Parathyroid adenoma (tissue), 2 donors: ENCODE measurements at regions not wholly inside any gene's neighbourhood (a gene's known extent, or its start where the extent isn't known, plus 50 kb on each side); places are given as distances from the start of the nearest gene placed in this dataset.
A peak's percentile ranks its signal among the peaks of the same experiment; 100 is the strongest.

Source experiments
- H2AFZ ChIP-seq: fragments of 300-600 bp; sonication (generic); one replicate; pipeline ENCODE4 v1.7.0; 2017; ENCODE audit warnings: antibody characterized with exemption, mild to moderate bottlenecking
- H3K27ac ChIP-seq: fragments of 300-600 bp; sonication (generic); one replicate; pipeline ENCODE4 v1.7.0; 2017
- H3K27me3 ChIP-seq: fragments of 300-600 bp; sonication (generic); one replicate; pipeline ENCODE4 v1.7.0; 2017; ENCODE audit warnings: low read length; ENCODE audit not compliant: control insufficient read depth, insufficient read depth
- H3K36me3 ChIP-seq: fragments of 300-600 bp; sonication (generic); one replicate; pipeline ENCODE4 v1.7.0; 2017; ENCODE audit warnings: low read length; ENCODE audit not compliant: control insufficient read depth, insufficient read depth
- H3K4me1 ChIP-seq: fragments of 300-600 bp; sonication (generic); one replicate; pipeline ENCODE4 v1.7.0; 2017; ENCODE audit warnings: control low read depth
- H3K4me2 ChIP-seq: fragments of 300-600 bp; sonication (generic); one replicate; pipeline ENCODE4 v1.7.0; 2017; ENCODE audit warnings: low read length
- H3K4me3 ChIP-seq: fragments of 300-600 bp; sonication (generic); one replicate; pipeline ENCODE4 v1.7.0; 2017; ENCODE audit warnings: low read depth, low read length
- H3K79me2 ChIP-seq: fragments of 300-600 bp; sonication (generic); one replicate; pipeline ENCODE4 v1.7.0; 2017; ENCODE audit warnings: control low read depth
- H3K9ac ChIP-seq: fragments of 300-600 bp; sonication (generic); one replicate; pipeline ENCODE4 v1.7.0; 2017; ENCODE audit warnings: mild to moderate bottlenecking
- H3K9me3 ChIP-seq: fragments of 300-600 bp; sonication (generic); one replicate; pipeline ENCODE4 v1.7.0; 2017; ENCODE audit warnings: low read length; ENCODE audit not compliant: control insufficient read depth
- CTCF ChIP-seq: fragments of 300-600 bp; sonication (generic); IDR thresholded peaks from one replicate; pipeline ENCODE4 v1.7.0; 2017; ENCODE audit warnings: antibody characterized with exemption, mild to moderate bottlenecking
- donor health status: primary hyperparathyroidism.

- TF ChIP-seq CTCF = no peak
Observed at GRCh38 chr2:215775106-215775505, 238.2 kb downstream of the MREG start.

GRCh38 chr2:215773728-215774127 is 239.6 kb downstream of the MREG start:
- H2AFZ ChIP-seq = no peak overlapping the region
- no peaks in the 10 kb centered on the region for H3K79me2 ChIP-seq
- TF ChIP-seq CTCF = no peak
- peaks cover 2% of the 10 kb centered on the region for H3K4me1 ChIP-seq
- no peaks in the 10 kb centered on the region for H3K27me3 ChIP-seq
- H3K4me2 ChIP-seq = no peak overlapping the region
- H3K9me3 ChIP-seq = no peaks in the 10 kb centered on the region
- H3K36me3 ChIP-seq = no peaks in the 10 kb centered on the region
- no peak overlapping the region for H3K9ac ChIP-seq
- no peak overlapping the region for H3K27ac ChIP-seq
- H3K4me3 ChIP-seq = no peak overlapping the region

More at GRCh38 chr2:215775106-215775505, 238.2 kb downstream of the MREG start:
- H3K9ac ChIP-seq = no peak overlapping the region
- H3K36me3 ChIP-seq = no peaks in the 10 kb centered on the region
- H2AFZ ChIP-seq = no peak overlapping the region
- H3K4me2 ChIP-seq = no peak overlapping the region
- no peak overlapping the region for H3K4me3 ChIP-seq
- H3K4me1 ChIP-seq = peaks cover 2% of the 10 kb centered on the region
- no peaks in the 10 kb centered on the region for H3K9me3 ChIP-seq
- no peak overlapping the region for H3K27ac ChIP-seq
- H3K27me3 ChIP-seq = no peaks in the 10 kb centered on the region
- H3K79me2 ChIP-seq = no peaks in the 10 kb centered on the region

GRCh38 chr2:215772634-215773563 is 240.5 kb downstream of the MREG start:
- H3K4me2 ChIP-seq = no peak overlapping the region
- no peak overlapping the region for H3K9ac ChIP-seq
- no peaks in the 10 kb centered on the region for H3K79me2 ChIP-seq
- no peak for TF ChIP-seq CTCF
- H3K9me3 ChIP-seq = no peaks in the 10 kb centered on the region
- no peak overlapping the region for H3K4me3 ChIP-seq
- no peak overlapping the region for H3K27ac ChIP-seq
- peaks cover 2% of the 10 kb centered on the region for H3K4me1 ChIP-seq
- H3K36me3 ChIP-seq = no peaks in the 10 kb centered on the region
- no peak overlapping the region for H2AFZ ChIP-seq
- H3K27me3 ChIP-seq = no peaks in the 10 kb centered on the region

DNA sequence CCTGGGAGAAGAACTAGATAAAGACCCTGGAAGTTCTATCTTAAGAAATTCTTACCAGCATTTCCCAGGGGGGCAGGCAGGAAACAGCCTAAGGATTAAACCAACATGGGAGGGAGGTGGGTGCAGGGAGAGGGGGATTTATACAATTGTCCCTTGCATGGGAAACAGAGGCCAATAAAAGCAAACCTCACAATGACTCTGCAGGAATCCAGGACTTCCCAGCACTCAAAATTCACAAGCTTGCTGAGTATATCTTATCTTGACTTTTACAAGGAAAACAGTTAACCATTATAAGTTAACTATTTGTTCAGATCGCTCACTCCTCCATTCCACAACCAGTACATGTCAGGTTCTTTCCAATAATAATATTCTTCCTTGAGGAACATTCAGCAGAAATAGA is 241.3 kb downstream of the MREG start:
- Histone ChIP-seq H3K9me3 (no peaks in the 10 kb centered on the region), H3K36me3 (no peaks in the 10 kb centered on the region), H3K4me2 (no peak overlapping the region), H3K4me1 (peaks cover 2% of the 10 kb centered on the region), H2AFZ (no peak overlapping the region), H3K9ac (no peak overlapping the region), H3K4me3 (no peak overlapping the region), H3K27ac (no peak overlapping the region), H3K79me2 (no peaks in the 10 kb centered on the region), H3K27me3 (no peaks in the 10 kb centered on the region)
- no peak for TF ChIP-seq CTCF

- no peaks in the 10 kb centered on the region for H3K36me3 ChIP-seq
- no peaks in the 10 kb centered on the region for H3K79me2 ChIP-seq
- H3K9ac ChIP-seq = no peak overlapping the region
- peaks cover 2% of the 10 kb centered on the region for H3K4me1 ChIP-seq
- no peak for TF ChIP-seq CTCF
- no peak overlapping the region for H3K4me3 ChIP-seq
- no peaks in the 10 kb centered on the region for H3K9me3 ChIP-seq
- no peaks in the 10 kb centered on the region for H3K27me3 ChIP-seq
- no peak overlapping the region for H3K27ac ChIP-seq
- no peak overlapping the region for H3K4me2 ChIP-seq
- H2AFZ ChIP-seq = peak overlapping the region; percentile 9
Observed at GRCh38 chr2:215771241-215771640, 242.1 kb downstream of the MREG start.
